ENCODE measurements at regions not wholly inside any gene's neighbourhood (a gene's known extent, or its start where the extent isn't known, plus 50 kb on each side); places are given as distances from the start of the nearest gene placed in this dataset.

- no peak for TF ChIP-seq EZH2phosphoT487 (IDR thresholded peaks at IDR 0.05; ENCODE audit: borderline replicate concordance, low read depth, low read length)
- TF ChIP-seq CTCF (conservative IDR thresholded peaks at IDR 0.05; ENCODE audit: low read length), result no peak
Measured at GRCh38 chr13:105349082-105349723, 1186.3 kb downstream of the EFNB2 start.

Data from OCI-LY7 (cell line).